ENCODE measurements at regions not wholly inside any gene's neighbourhood (a gene's known extent, or its start where the extent isn't known, plus 50 kb on each side); places are given as distances from the start of the nearest gene placed in this dataset.

GRCh38 chr3:145536461-145536860, 624.5 kb downstream of the PLOD2 start:
- no peak overlapping the region for H3K9ac ChIP-seq (ENCODE audit: extremely low read depth, insufficient read length, low read length)
- no peak overlapping the region for H3K56ac ChIP-seq (ENCODE audit: insufficient read length, low read depth, low read length)
- no peak overlapping the region for H3K4me2 ChIP-seq (ENCODE audit: insufficient read depth, insufficient read length, low read length)
- no peak for TF ChIP-seq CTCF (conservative IDR thresholded peaks at IDR 0.05)
- Mint-ChIP-seq H3K36me3 (ENCODE audit: insufficient read depth in 1 of 3, low read depth in 3 of 3) (no peaks in the 10 kb centered on the region; a peak in 1 of 7 replicates), H3K27me3 (ENCODE audit: low read depth) (no peaks in the 10 kb centered on the region), H3K4me3 (no peak overlapping the region), H3K9me3 (peaks cover 0 to 5% of the 10 kb centered on the region in 2 experiments; a peak in 1 of 5 replicates), H3K27ac (no peak overlapping the region), H3K4me1 (peaks cover 3 to 6% of the 10 kb centered on the region in 2 experiments; a peak in 2 of 4 replicates)
- no peak overlapping the region for H2BK12ac ChIP-seq (ENCODE audit: insufficient read length, low read depth, low read length)
- H3K79me2 ChIP-seq (ENCODE audit: insufficient read depth, low read length): no peaks in the 10 kb centered on the region
- H3K27me3 ChIP-seq (ENCODE audit: insufficient read depth, low read length): no peaks in the 10 kb centered on the region
- no peaks in the 10 kb centered on the region for H4K20me1 ChIP-seq (ENCODE audit: control insufficient read depth, insufficient read depth, insufficient read length)
- no peaks in the 10 kb centered on the region for H3K9me3 ChIP-seq (ENCODE audit: control insufficient read depth, low read depth, low read length)
- H3K14ac ChIP-seq (ENCODE audit: insufficient read depth, low read length): no peak overlapping the region
- H3K23me2 ChIP-seq (ENCODE audit: insufficient read length, low read depth, low read length, poor library complexity, severe bottlenecking): no peaks in the 10 kb centered on the region
- H4K8ac ChIP-seq (replicated peaks; ENCODE audit: insufficient read length, low read depth, low read length): no peak overlapping the region
- H3K18ac ChIP-seq (ENCODE audit: insufficient read length, low read depth, low read length): no peak overlapping the region
- no peak overlapping the region for H4K91ac ChIP-seq (ENCODE audit: insufficient read length, low read depth, low read length)
- H2BK20ac ChIP-seq (ENCODE audit: low read depth, low read length, poor library complexity, severe bottlenecking): no peak overlapping the region
- no peak overlapping the region for H2AFZ ChIP-seq (ENCODE audit: low read length)
- H2BK5ac ChIP-seq (ENCODE audit: insufficient read length, low read length): no peak overlapping the region
- no peak overlapping the region for H3K27ac ChIP-seq (ENCODE audit: insufficient read length, low read depth, low read length)
- no peak for DNase-seq
- no peak overlapping the region for H4K5ac ChIP-seq (ENCODE audit: insufficient read length, low read depth, low read length)
- H2BK120ac ChIP-seq (ENCODE audit: low read depth, low read length, poor library complexity, severe bottlenecking): no peak overlapping the region
- H3K4me1 ChIP-seq (ENCODE audit: insufficient read depth, low read length): no peaks in the 10 kb centered on the region
- H2BK15ac ChIP-seq (ENCODE audit: low read depth, low read length): no peak overlapping the region
- no peaks in the 10 kb centered on the region for H3K79me1 ChIP-seq (ENCODE audit: insufficient read depth, low read depth, low read length, poor library complexity, severe bottlenecking)
- no peak overlapping the region for H3K4ac ChIP-seq (ENCODE audit: low read depth, low read length)
- no peak overlapping the region for H3T11ph ChIP-seq (ENCODE audit: low read length)
- H3K23ac ChIP-seq (ENCODE audit: insufficient read length, low read depth, low read length): no peak overlapping the region
- H2AK5ac ChIP-seq (ENCODE audit: insufficient read length, low read length): no peak overlapping the region

Data from H9 (cell line).